Activated naive CD4-positive, alpha-beta T cell treated with anti-CD3 and anti-CD28 coated beads, Interleukin-2, amount 10 ng/mL, durations not matched to agents 7 days and 5 days (primary cell): ENCODE measurements at regions not wholly inside any gene's neighbourhood (a gene's known extent, or its start where the extent isn't known, plus 50 kb on each side); places are given as distances from the start of the nearest gene placed in this dataset.

Source experiments
- CTCF ChIA-PET: fragments of 350-600 bp; sonication (Branson Sonifier 250); formaldehyde crosslinking; loops from one replicate; lab custom pipeline; 2021; ENCODE audit warnings: antibody characterized with exemption; lab: Charles Lee
- DNase-seq: peaks from one replicate; pipeline ENCODE4 v3.0.0-alpha.2; 2020
- H3K27ac Mint-ChIP-seq: one replicate; pipeline ENCODE4 v1.8.0; 2021; ENCODE audit warnings: mild to moderate bottlenecking, moderate library complexity, mixed read lengths
- H3K27me3 Mint-ChIP-seq: one replicate; pipeline ENCODE4 v1.8.0; 2021; ENCODE audit warnings: mild to moderate bottlenecking, mixed read lengths
- H3K36me3 Mint-ChIP-seq: one replicate; pipeline ENCODE4 v1.8.0; 2021; ENCODE audit warnings: mixed read lengths
- H3K4me1 Mint-ChIP-seq: one replicate; pipeline ENCODE4 v1.8.0; 2021; ENCODE audit warnings: mixed read lengths
- H3K4me3 Mint-ChIP-seq: one replicate; pipeline ENCODE4 v1.8.0; 2021; ENCODE audit warnings: mild to moderate bottlenecking, moderate library complexity, mixed read lengths
- H3K9me3 Mint-ChIP-seq: one replicate; pipeline ENCODE4 v1.8.0; 2021; ENCODE audit warnings: mixed read lengths

DNA sequence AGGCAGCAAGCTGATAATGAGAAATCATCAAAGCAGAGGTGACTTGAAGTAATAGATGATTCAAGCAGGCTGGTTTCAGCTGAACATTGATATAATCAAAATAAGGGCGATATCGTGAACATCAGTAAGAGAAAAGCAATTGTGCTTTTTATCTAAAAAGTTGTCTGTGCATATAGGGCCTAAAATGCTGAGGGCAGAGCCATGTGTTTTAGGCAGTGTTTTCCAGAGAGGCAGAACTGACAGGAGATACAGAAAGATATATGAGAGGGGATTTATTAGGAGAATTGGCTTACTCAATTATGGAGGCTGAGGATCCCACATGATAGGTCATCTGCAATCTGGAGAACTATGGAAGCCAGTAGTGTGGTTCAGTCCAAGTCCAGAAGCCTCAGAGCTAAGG, 136.5 kb upstream of the NPY2R start:
- Mint-ChIP-seq H3K4me1 (no peaks in the 10 kb centered on the region), H3K4me3 (no peak overlapping the region), H3K9me3 (peaks cover 2% of the 10 kb centered on the region), H3K27ac (no peak overlapping the region), H3K27me3 (no peaks in the 10 kb centered on the region), H3K36me3 (no peaks in the 10 kb centered on the region)
- CTCF ChIA-PET = no interaction called here
- DNase-seq = no peak

DNA sequence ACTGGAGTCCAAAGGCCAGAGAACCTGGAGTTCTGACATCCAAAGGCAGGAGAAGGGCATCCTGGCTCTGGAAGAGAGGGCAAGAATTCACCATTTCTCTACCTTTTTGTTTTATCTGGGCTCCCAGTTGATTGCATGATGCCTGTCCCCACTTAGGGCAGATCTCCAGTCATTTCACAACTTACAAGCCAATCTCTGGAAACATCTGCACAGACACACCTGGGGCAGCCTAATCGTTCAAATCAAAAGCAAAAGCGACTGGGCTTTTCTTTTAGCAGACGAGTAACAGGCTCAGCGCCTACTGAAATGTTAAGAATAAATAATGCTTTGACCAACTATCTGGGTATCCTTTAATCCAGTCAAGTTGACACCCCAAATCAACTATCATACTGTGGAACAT, 136.0 kb upstream of the NPY2R start:
- no peak for DNase-seq
- no peaks in the 10 kb centered on the region for H3K27me3 Mint-ChIP-seq
- no peaks in the 10 kb centered on the region for H3K36me3 Mint-ChIP-seq
- peaks cover 2% of the 10 kb centered on the region for H3K9me3 Mint-ChIP-seq
- H3K4me1 Mint-ChIP-seq = no peaks in the 10 kb centered on the region
- CTCF ChIA-PET = no interaction called here
- no peak overlapping the region for H3K4me3 Mint-ChIP-seq
- no peak overlapping the region for H3K27ac Mint-ChIP-seq

DNA sequence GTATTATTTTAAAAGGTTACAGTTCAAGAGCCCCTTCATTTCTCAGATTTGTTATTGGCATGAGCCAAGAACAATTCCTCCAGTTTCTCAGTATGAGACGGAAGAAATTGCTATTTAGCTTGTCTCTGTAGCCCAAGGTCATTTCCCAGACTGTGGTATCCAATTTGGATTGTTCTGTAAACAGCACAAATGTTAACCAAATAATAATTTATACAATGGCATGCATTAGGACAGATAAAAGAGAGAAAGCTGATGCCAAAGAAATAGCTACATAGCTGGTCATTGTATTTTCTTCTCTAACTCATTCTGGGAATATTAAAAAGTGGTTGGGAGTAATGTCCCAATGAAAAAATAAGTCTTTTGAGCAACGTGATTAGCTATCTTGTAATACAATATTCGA, 134.6 kb upstream of the NPY2R start:
- Mint-ChIP-seq H3K27ac (no peak overlapping the region), H3K4me1 (no peaks in the 10 kb centered on the region), H3K4me3 (no peak overlapping the region), H3K36me3 (no peaks in the 10 kb centered on the region), H3K27me3 (no peaks in the 10 kb centered on the region), H3K9me3 (peaks cover 1% of the 10 kb centered on the region)
- CTCF ChIA-PET = no interaction called here
- DNase-seq = no peak

DNA sequence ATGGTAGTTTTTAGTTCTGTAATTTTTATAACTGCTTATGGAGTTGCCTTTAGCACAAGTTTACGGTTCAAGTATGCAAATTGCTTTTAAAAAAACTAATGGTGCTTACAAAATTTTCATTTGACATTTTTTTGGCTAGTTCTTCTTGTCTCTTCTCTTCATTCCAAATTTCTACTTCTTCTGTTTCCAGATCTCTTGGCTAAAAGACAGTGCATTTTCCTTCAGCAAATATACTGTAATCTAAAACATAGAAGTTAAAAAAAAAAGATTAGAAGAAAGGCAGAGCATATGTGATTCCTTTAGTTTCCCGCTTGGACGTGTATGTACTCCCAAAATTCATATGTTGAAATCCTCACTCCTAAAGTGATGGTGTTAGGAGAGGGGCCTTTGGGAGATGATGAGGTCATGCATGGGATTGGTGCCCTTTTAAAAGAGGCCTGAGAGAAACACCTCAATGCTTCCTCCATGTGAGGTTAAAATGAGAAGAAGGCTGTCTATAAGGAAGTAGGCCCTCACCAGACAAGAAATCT, 132.1 kb upstream of the NPY2R start:
- no peak for DNase-seq
- H3K27ac Mint-ChIP-seq = no peak overlapping the region

DNA sequence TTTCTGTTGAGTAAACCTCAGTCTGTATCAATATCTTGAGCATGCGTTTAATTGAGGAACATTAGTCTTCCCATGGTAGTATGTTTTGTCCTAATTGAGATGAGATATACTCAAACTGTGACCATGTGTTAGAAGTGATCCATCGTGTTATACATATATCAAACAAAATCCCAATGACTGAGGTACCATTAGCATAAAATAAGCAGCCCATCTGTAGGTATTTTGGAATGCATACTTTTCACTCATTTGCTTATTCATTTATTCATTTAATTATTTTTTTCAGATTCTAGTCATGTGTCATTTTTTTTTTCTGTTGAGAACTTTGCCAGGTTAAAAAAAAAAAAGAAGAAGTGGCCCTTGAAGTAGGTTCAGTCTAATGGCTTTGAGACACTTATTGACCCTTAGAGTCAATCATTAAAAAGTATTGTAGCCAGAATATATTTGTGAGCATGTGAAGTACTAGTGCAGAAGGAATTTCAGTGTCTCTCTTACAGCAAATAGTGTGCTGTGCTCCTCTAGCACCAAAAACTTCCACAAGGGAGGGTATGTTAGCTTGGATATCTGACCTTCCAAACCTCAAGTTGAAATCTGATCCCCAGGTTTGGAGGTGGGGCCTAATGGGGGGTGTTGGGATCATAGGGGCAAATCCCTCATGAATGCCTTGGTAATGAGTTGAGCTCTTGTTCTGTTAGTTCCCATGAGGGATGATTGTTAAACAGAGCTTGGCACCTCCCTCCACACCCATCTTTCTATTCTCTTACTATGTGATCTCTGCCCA, 130.8 kb upstream of the NPY2R start:
- Mint-ChIP-seq H3K36me3 (no peaks in the 10 kb centered on the region), H3K9me3 (no peaks in the 10 kb centered on the region), H3K27me3 (no peaks in the 10 kb centered on the region), H3K4me3 (no peak overlapping the region), H3K4me1 (no peaks in the 10 kb centered on the region), H3K27ac (no peak overlapping the region)
- no peak for DNase-seq
- CTCF ChIA-PET = no interaction called here

More for the DNA sequence above, 132.1 kb upstream of the NPY2R start:
- no peaks in the 10 kb centered on the region for H3K27me3 Mint-ChIP-seq
- H3K36me3 Mint-ChIP-seq = no peaks in the 10 kb centered on the region
- CTCF ChIA-PET = no interaction called here
- H3K9me3 Mint-ChIP-seq = no peaks in the 10 kb centered on the region
- no peaks in the 10 kb centered on the region for H3K4me1 Mint-ChIP-seq
- H3K4me3 Mint-ChIP-seq = no peak overlapping the region

DNA sequence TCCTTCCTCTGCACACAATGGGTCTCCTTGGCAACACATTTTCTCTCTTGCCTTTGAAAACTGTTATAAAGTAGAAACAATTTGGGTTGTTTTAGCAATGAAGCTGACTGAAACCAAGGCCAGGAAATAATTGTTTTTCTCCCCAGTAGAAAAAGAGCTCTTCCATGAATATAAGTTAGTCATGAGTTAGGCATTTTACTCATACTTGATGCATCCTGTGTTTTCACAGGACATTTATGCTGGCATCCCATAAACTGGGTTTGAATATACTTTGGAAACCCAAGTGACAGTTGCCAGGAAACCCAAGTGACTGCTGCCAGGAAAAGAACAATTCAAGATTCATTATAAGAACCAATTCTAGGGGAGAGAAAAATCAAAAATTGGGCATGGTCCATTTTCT, 128.6 kb upstream of the NPY2R start:
- no peak for DNase-seq
- Mint-ChIP-seq H3K27me3 (no peaks in the 10 kb centered on the region), H3K9me3 (no peaks in the 10 kb centered on the region), H3K27ac (no peak overlapping the region), H3K36me3 (no peaks in the 10 kb centered on the region), H3K4me1 (no peaks in the 10 kb centered on the region), H3K4me3 (no peak overlapping the region)
- CTCF ChIA-PET = interaction anchor here (1.2 kb wide), 1 partner anchor 19 kb away, joined by 3 read pairs; no protein-coding TSS in a partner anchor

DNA sequence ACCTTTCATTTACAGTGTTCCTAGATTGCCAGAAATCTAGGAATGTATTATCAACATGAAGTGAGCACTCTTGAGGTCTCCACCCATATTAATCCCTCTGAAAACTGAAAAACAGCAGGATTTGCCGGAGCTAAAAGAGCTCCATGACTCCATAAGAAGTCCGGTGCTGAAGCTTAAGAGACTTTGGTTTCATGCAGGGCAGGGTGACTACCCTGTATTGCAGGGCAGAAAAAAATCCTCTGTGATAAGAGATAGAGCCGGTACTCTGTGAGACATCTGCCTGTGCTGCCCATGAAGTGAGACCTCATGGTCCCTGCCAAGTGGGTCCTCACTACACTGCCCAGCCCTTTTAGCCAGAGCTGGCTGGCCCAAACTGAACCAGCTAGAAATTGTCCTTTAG, 127.2 kb upstream of the NPY2R start:
- H3K27ac Mint-ChIP-seq = no peak overlapping the region
- no peaks in the 10 kb centered on the region for H3K36me3 Mint-ChIP-seq
- H3K27me3 Mint-ChIP-seq = no peaks in the 10 kb centered on the region
- no peak overlapping the region for H3K4me3 Mint-ChIP-seq
- H3K4me1 Mint-ChIP-seq = no peaks in the 10 kb centered on the region
- DNase-seq = no peak
- no peaks in the 10 kb centered on the region for H3K9me3 Mint-ChIP-seq
- CTCF ChIA-PET = no interaction called here

DNA sequence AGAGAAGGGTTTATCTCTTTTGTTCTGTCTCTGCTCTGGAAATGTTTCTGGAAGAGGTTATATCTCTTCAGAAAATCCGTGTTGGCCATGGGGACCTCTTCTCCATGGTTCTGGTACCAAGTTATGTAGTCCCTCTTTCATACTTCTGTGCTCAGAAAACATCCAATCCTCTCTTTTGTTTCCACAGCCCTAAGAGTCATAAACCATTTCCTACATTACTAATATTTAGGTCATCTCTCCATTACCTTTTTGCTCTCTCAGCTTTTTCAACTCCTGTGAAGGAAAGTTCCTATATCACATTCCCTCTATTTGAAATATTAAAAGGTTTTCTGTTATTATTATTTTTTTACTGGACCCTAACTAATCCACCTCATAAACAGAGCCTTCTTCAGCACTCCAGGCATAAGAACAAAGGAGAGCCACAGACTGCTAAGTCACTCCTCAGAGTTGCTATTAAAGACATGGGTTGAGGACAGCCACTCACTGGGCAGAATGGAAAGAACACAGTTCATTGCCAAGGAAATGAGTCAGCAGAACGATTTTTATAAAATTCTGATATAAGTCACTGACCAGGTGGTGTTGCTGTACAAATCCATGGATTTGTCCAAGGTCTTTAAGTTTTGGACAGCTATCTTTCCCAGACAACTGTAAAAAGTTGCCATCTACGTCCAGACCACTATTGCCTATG, 122.4 kb upstream of the NPY2R start:
- Mint-ChIP-seq H3K27ac (no peak overlapping the region), H3K9me3 (no peaks in the 10 kb centered on the region), H3K4me3 (no peak overlapping the region), H3K36me3 (no peaks in the 10 kb centered on the region), H3K27me3 (no peaks in the 10 kb centered on the region), H3K4me1 (no peaks in the 10 kb centered on the region)
- no peak for DNase-seq
- CTCF ChIA-PET = no interaction called here

DNA sequence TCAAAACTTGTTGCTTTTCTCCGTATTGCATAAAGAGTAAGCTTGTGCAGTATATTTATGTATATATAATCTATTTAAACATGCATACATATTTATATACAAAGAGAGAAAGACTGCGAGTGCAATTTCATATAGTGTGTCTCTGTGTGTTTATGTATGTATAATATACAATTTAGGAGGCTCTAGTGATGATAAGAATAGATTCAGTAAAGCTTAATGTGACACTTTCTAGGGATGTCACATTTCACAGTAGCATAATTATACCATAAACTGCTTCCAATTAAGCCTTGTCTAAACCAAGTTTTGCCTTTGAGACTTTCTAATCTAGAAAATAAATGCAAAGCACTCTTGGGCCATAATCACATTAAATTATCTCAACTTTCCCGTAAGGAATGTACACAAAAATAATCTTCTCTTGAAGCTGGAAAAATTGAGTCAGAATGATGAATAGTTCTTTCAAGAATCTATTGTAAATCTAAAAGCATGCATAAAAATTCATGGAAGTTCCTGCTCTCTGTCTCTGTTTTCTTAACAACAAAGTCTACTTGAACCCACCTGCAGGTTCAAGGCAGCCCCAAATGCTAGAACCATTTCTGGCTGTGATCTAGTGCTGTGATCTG, 114.1 kb upstream of the NPY2R start:
- no peak overlapping the region for H3K27ac Mint-ChIP-seq
- no peaks in the 10 kb centered on the region for H3K36me3 Mint-ChIP-seq
- no peaks in the 10 kb centered on the region for H3K27me3 Mint-ChIP-seq
- CTCF ChIA-PET = no interaction called here
- H3K4me3 Mint-ChIP-seq = no peak overlapping the region
- DNase-seq = no peak
- H3K9me3 Mint-ChIP-seq = no peaks in the 10 kb centered on the region
- no peaks in the 10 kb centered on the region for H3K4me1 Mint-ChIP-seq

DNA sequence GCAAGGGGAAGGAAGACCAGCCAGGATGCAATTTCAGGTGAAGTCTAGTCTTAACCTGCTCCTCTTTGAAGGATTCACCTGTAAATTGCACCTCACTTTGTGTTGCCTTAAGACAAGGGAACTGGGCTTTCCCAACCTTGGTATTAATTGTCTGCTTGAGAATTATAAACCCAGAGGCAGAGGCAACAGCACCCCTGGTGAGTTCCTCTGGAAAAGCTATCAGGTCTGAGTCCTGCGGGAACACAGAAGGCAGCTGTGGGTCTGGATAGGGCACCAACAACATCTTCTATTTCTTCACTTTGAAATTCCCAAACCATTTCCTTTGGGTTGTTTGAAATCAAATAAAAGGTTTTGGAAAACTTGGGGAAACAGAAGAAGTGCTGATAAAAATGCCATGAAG, 109.2 kb upstream of the NPY2R start:
- H3K36me3 Mint-ChIP-seq = no peaks in the 10 kb centered on the region
- H3K9me3 Mint-ChIP-seq = no peaks in the 10 kb centered on the region
- no peak for DNase-seq
- CTCF ChIA-PET = no interaction called here
- no peak overlapping the region for H3K27ac Mint-ChIP-seq
- no peak overlapping the region for H3K4me3 Mint-ChIP-seq
- H3K4me1 Mint-ChIP-seq = no peaks in the 10 kb centered on the region
- no peaks in the 10 kb centered on the region for H3K27me3 Mint-ChIP-seq

DNA sequence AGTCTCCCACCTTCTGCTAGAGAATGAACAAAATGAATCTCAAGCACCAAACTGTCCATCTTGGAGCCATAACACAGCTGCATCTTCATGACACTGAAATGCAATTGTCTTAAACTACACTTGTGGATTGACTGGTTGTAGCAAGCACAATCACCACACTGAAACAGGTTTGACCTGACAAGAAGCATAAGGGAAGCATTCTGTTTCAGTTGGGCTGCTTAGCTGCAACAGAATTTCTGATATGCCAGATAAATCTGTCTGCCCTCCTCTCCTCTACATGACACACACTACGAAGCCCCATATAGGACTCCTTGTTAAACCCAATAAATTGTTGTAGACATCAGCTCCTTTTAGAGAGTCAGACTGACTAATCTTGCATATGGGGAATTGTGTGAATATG, 101.8 kb upstream of the NPY2R start:
- no peaks in the 10 kb centered on the region for H3K36me3 Mint-ChIP-seq
- no peak for DNase-seq
- no peaks in the 10 kb centered on the region for H3K9me3 Mint-ChIP-seq
- H3K4me3 Mint-ChIP-seq = no peak overlapping the region
- no peaks in the 10 kb centered on the region for H3K4me1 Mint-ChIP-seq
- no peaks in the 10 kb centered on the region for H3K27me3 Mint-ChIP-seq
- CTCF ChIA-PET = no interaction called here
- H3K27ac Mint-ChIP-seq = no peak overlapping the region

DNA sequence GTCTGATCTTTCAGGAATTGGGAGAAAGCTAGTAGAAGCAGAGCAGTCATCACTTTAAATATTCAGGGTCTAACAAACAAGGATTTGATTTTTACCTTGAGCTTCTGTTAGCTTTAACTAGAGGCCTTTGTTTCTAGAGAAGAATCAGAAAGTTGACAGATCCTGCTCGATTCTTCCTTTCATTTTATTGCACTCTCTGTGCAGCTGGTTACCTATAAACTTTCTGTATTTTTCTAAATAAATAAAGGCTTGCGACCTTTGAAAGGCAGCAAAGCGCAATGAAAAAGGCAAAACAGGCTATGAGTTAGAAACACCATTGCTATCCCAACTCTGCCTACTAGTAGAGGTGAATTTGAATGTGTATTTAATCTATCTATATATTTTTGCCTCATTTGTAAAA, 101.4 kb upstream of the NPY2R start:
- H3K9me3 Mint-ChIP-seq = no peaks in the 10 kb centered on the region
- no peaks in the 10 kb centered on the region for H3K4me1 Mint-ChIP-seq
- H3K27ac Mint-ChIP-seq = no peak overlapping the region
- CTCF ChIA-PET = no interaction called here
- no peaks in the 10 kb centered on the region for H3K27me3 Mint-ChIP-seq
- no peak overlapping the region for H3K4me3 Mint-ChIP-seq
- H3K36me3 Mint-ChIP-seq = no peaks in the 10 kb centered on the region
- DNase-seq = no peak

DNA sequence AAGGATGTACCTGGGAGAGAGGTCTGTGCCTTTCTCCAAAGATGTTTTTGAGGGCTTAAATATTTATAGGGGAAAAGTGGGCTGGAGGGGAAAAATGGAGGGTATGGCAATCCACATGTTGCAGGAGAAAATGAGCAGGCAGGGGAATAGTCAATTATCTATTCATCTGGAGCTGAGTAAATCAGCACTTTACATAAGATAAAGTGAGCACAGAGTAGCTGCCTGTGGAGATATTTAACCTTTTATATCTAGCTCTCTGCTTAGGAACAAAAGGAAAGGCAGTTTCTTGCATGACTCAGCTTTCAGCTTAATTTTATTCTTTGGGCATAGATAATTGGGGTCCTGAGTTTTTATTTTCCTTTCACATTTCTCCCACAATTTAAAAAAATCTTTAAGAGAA, 93.6 kb upstream of the NPY2R start:
- no peak overlapping the region for H3K27ac Mint-ChIP-seq
- H3K4me1 Mint-ChIP-seq = no peaks in the 10 kb centered on the region
- DNase-seq = no peak
- H3K9me3 Mint-ChIP-seq = peaks cover 3% of the 10 kb centered on the region
- CTCF ChIA-PET = no interaction called here
- H3K27me3 Mint-ChIP-seq = no peaks in the 10 kb centered on the region
- no peak overlapping the region for H3K4me3 Mint-ChIP-seq
- no peaks in the 10 kb centered on the region for H3K36me3 Mint-ChIP-seq

DNA sequence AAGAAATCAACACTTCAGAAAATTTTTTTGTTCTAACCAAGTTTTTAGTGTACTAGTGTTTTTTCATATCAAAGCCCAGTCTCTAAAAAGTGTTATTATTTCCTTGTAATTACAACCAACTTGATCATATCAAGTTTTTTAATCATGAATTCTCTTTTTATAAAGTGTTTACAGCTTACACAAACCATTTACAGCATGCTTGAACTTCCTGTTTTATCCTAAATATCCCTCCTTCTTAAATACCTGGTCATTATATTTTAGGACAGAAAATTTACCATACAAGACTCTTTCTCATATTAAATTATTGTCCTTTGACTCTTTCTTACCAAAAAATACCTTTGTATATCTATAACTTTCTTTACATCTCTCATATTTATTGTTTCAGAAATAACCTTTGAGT, 89.4 kb upstream of the NPY2R start:
- H3K36me3 Mint-ChIP-seq = no peaks in the 10 kb centered on the region
- no peaks in the 10 kb centered on the region for H3K27me3 Mint-ChIP-seq
- H3K27ac Mint-ChIP-seq = no peak overlapping the region
- peaks cover 3% of the 10 kb centered on the region for H3K9me3 Mint-ChIP-seq
- H3K4me3 Mint-ChIP-seq = no peak overlapping the region
- H3K4me1 Mint-ChIP-seq = no peaks in the 10 kb centered on the region
- no peak for DNase-seq
- CTCF ChIA-PET = interaction anchor here (0.6 kb wide), 1 partner anchor 236 kb away, joined by 3 read pairs; no protein-coding TSS in a partner anchor

DNA sequence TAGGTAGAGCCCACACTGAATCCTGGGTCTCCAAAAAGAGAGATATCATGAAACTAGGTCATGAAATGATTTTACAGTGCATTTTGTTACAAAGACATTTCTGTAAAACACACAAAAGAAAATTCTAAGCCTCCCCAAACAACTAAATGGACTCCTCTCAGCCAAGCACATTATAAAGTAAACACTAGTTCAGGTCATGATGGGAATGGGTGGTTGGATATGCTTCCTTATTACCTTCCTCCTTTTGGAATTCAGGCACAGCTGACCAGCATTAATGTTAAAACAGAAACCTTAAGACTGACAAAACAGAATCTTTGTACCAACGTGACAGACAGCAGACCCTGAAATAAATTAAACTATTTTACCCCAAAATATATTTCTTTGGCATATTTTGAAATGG, 87.9 kb upstream of the NPY2R start:
- H3K4me1 Mint-ChIP-seq = no peaks in the 10 kb centered on the region
- no peak for DNase-seq
- H3K36me3 Mint-ChIP-seq = no peaks in the 10 kb centered on the region
- no peaks in the 10 kb centered on the region for H3K27me3 Mint-ChIP-seq
- no peak overlapping the region for H3K4me3 Mint-ChIP-seq
- peaks cover 3% of the 10 kb centered on the region for H3K9me3 Mint-ChIP-seq
- CTCF ChIA-PET = no interaction called here
- no peak overlapping the region for H3K27ac Mint-ChIP-seq
